Loucy (cell line): ENCODE measurements at regions not wholly inside any gene's neighbourhood (a gene's known extent, or its start where the extent isn't known, plus 50 kb on each side); places are given as distances from the start of the nearest gene placed in this dataset.
A peak's percentile ranks its signal among the peaks of the same experiment; 100 is the strongest.
"Not testable (repeated sequence)": the region's sequence is repeated elsewhere in the genome, so short reads cannot be mapped to it uniquely, and the experiment has no call there.

Experiments used
- H2AFZ ChIP-seq: fragments of 200-600 bp; sonication (generic); 2 replicates; pipeline ENCODE4 v1.6.0; 2016; ENCODE audit warnings: antibody characterized with exemption, mild to moderate bottlenecking, low read length, moderate library complexity
- H3F3A ChIP-seq: fragments of 200-600 bp; 2 replicates; pipeline ENCODE4 v1.6.0; 2016; ENCODE audit warnings: antibody characterized with exemption, low read depth, mild to moderate bottlenecking
- H3K27me3 ChIP-seq: fragments of 200-600 bp; sonication (generic); 2 replicates; pipeline ENCODE4 v1.6.1; 2014; ENCODE audit warnings: low read length, mild to moderate bottlenecking; ENCODE audit not compliant: insufficient read depth, poor library complexity, severe bottlenecking
- H3K36me3 ChIP-seq: fragments of 200-600 bp; sonication (generic); 2 replicates; pipeline ENCODE4 v1.6.1; 2016; ENCODE audit warnings: low read length; ENCODE audit not compliant: insufficient read depth
- H3K4me1 ChIP-seq: fragments of 200-600 bp; sonication (generic); 2 replicates; pipeline ENCODE4 v1.5.1; 2014; ENCODE audit warnings: low read length, mild to moderate bottlenecking; ENCODE audit not compliant: insufficient read depth, poor library complexity, severe bottlenecking
- H3K4me2 ChIP-seq: fragments of 200-600 bp; sonication (generic); 2 replicates; pipeline ENCODE4 v1.6.0; 2014; ENCODE audit warnings: antibody characterized with exemption, low read length, low read depth, mild to moderate bottlenecking; ENCODE audit not compliant: poor library complexity, severe bottlenecking
- H3K4me3 ChIP-seq: fragments of 200-600 bp; sonication (generic); 2 replicates; pipeline ENCODE4 v1.5.1; 2014; ENCODE audit warnings: low read length, mild to moderate bottlenecking, mixed read lengths; ENCODE audit not compliant: poor library complexity, severe bottlenecking
- H3K79me2 ChIP-seq: fragments of 200-600 bp; sonication (generic); 2 replicates; pipeline ENCODE4 v1.6.1; 2014; ENCODE audit warnings: low read length; ENCODE audit not compliant: insufficient read depth
- H3K9ac ChIP-seq: fragments of 200-600 bp; sonication (generic); 2 replicates; pipeline ENCODE4 v1.6.0; 2014; ENCODE audit warnings: mild to moderate bottlenecking, low read depth, low read length, moderate library complexity; ENCODE audit not compliant: poor library complexity, severe bottlenecking
- H3K9me2 ChIP-seq: fragments of 200-600 bp; sonication (generic); replicated peaks from 2 replicates; pipeline ENCODE4 v1.6.1; 2016; ENCODE audit warnings: low read depth, low read length, mixed read lengths
- H3K9me3 ChIP-seq: fragments of 200-600 bp; sonication (generic); 2 replicates; pipeline ENCODE4 v1.6.1; 2014; ENCODE audit warnings: mild to moderate bottlenecking, antibody characterized with exemption, low read length, low read depth; ENCODE audit not compliant: insufficient read depth
- H4K20me1 ChIP-seq: fragments of 200-600 bp; sonication (generic); 2 replicates; pipeline ENCODE4 v1.6.0; 2014; ENCODE audit warnings: antibody characterized with exemption, low read length, mild to moderate bottlenecking; ENCODE audit not compliant: insufficient read depth, poor library complexity, severe bottlenecking
- CTCF ChIP-seq: fragments of 200-600 bp; sonication (generic); conservative IDR thresholded peaks from 2 replicates; pipeline ENCODE4 v1.5.1; 2014; ENCODE audit warnings: mild to moderate bottlenecking, antibody characterized with exemption, low read length
- EZH2phosphoT487 ChIP-seq: fragments of 200-600 bp; IDR thresholded peaks from 2 replicates; pipeline ENCODE4 v1.6.1; 2018; ENCODE audit warnings: antibody characterized with exemption, mild to moderate bottlenecking, moderate library complexity, borderline replicate concordance

DNA sequence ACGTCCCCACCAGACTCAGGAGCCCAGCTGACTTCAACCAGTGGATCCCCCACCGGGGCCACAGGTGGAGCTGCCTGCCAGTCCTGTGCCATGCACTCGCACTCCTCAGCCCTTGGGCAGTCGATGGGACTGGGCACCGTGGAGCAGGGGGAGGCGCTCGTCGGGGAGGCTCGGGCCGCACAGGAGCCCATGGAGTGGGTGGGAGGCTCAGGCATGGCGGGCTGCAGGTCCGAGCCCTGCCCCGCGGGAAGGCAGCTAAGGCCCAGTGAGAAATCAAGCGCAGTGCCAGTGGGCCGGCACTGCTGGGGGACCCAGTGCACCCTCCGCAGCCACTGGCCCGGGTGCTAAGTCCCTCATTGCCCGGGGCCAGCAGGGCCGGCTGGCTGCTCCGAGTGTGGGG lies 52.3 kb upstream of the LRRC30 start:
- H3K4me3 ChIP-seq, H3K4me1 ChIP-seq, H3K4me2 ChIP-seq, H3K9me3 ChIP-seq, H3K36me3 ChIP-seq, H2AFZ ChIP-seq, H3F3A ChIP-seq, H3K27me3 ChIP-seq, H3K9ac ChIP-seq, H3K9me2 ChIP-seq, H4K20me1 ChIP-seq, H3K79me2 ChIP-seq: not testable (repeated sequence)

GRCh38 chr18:7177116-7177744 lies 53.7 kb upstream of the LRRC30 start:
- Histone ChIP-seq H4K20me1 (no peaks in the 10 kb centered on the region), H3K36me3 (no peaks in the 10 kb centered on the region), H3K9me3 (no peaks in the 10 kb centered on the region; the same call in 1 of the 2 replicates), H3K9ac (no peak overlapping the region), H2AFZ (no peak overlapping the region), H3K4me2 (no peak overlapping the region), H3F3A (no peaks in the 10 kb centered on the region), H3K4me1 (no peaks in the 10 kb centered on the region), H3K79me2 (no peaks in the 10 kb centered on the region), H3K9me2 (no peaks in the 10 kb centered on the region), H3K4me3 (no peak overlapping the region), H3K27me3 (no peaks in the 10 kb centered on the region)
- peak; percentile 56 for TF ChIP-seq CTCF
- no peak for TF ChIP-seq EZH2phosphoT487

DNA sequence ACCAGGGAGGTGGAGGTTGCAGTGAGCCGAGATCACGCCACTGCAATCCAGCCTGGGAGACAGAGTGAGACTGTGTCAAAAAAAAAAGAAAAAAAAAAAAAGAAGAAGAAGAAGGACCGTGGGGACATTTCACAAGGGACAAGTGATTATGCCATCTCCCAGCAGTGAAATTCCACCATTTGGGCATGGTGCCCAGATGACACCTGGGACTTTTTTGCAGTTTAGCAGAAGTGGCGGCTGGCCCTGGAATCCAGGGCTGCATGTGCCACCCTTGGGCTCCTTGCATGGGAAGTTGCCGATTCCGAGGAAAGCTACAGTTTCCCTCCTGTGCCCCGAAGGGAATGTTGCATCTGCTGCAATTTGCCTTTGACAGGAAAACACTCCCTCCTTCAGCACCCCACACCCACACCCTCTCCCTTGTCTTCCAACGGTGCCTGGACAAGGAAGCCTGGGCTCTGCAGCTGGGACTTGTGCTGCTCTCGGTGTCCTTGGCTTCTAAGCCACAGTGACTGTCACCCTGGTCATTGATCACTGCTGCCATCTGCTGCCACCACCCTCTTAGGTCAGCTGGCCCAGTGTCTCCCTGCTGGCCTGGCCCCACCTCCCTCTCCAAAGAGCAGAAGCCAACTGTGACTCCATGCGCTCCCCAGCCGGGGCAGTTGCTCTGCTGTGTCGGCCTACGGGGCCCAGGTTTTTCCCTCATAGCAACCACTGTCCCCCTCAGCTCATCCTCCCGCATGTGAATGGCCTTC lies 56.4 kb upstream of the LRRC30 start:
- no peak overlapping the region for H3K4me3 ChIP-seq
- H3K4me1 ChIP-seq: no peaks in the 10 kb centered on the region
- H3K79me2 ChIP-seq: no peaks in the 10 kb centered on the region
- H3K27me3 ChIP-seq: no peaks in the 10 kb centered on the region
- no peaks in the 10 kb centered on the region for H3K36me3 ChIP-seq
- TF ChIP-seq CTCF (no peak), EZH2phosphoT487 (no peak)
- H2AFZ ChIP-seq: no peak overlapping the region
- no peak overlapping the region for H3K4me2 ChIP-seq
- H3K9me2 ChIP-seq: no peaks in the 10 kb centered on the region
- H3F3A ChIP-seq: no peaks in the 10 kb centered on the region
- no peaks in the 10 kb centered on the region for H4K20me1 ChIP-seq
- no peak overlapping the region for H3K9ac ChIP-seq
- H3K9me3 ChIP-seq: no peaks in the 10 kb centered on the region; the same call in 1 of the 2 replicates
